GM23338 (cell line): ENCODE measurements at regions not wholly inside any gene's neighbourhood (a gene's known extent, or its start where the extent isn't known, plus 50 kb on each side); places are given as distances from the start of the nearest gene placed in this dataset.

ENCODE experiments used
- CTCF ChIP-seq, 2 experiments: fragments of 200-600 bp in 1 of 2; sonication (generic) in 1 of 2; conservative IDR thresholded peaks; 2 replicates each; pipeline versions ENCODE4 v1.5.1 to v1.6.1; 2016 to 2017; ENCODE audit warnings: antibody characterized with exemption in 2 of 2, low read depth in 2 of 2, mild to moderate bottlenecking in 2 of 2, moderate library complexity in 1 of 2
- EZH2 ChIP-seq: fragments of 200-600 bp; sonication (generic); IDR thresholded peaks from one replicate; pipeline ENCODE4 v1.8.0; 2017; ENCODE audit warnings: antibody characterized with exemption, mild to moderate bottlenecking, low read depth; ENCODE audit not compliant: unreplicated experiment
- EZH2phosphoT487 ChIP-seq: fragments of 200-600 bp; sonication (generic); IDR thresholded peaks from one replicate; pipeline ENCODE4 v1.8.1; 2018; ENCODE audit warnings: antibody characterized with exemption; ENCODE audit not compliant: unreplicated experiment

GRCh38 chr14:38836539-38836938 lies 266.5 kb downstream of the SEC23A start:
- TF ChIP-seq CTCF (conservative IDR thresholded peaks at IDR 0.05; ENCODE audit: low read depth in 2 of 2), result no peak
- TF ChIP-seq EZH2phosphoT487, result no peak
- TF ChIP-seq EZH2, result no peak
